ENCODE measurements at regions not wholly inside any gene's neighbourhood (a gene's known extent, or its start where the extent isn't known, plus 50 kb on each side); places are given as distances from the start of the nearest gene placed in this dataset.
"Not testable (repeated sequence)": the region's sequence is repeated elsewhere in the genome, so short reads cannot be mapped to it uniquely, and the experiment has no call there.

- no peak for DNase-seq
These were observed 197.3 kb upstream of the HES1 start for GRCh38 chr3:193938613-193939012.

GRCh38 chr3:193939527-193939926 is 196.4 kb upstream of the HES1 start:
- no peak for DNase-seq

GRCh38 chr3:193940526-193940925 is 195.4 kb upstream of the HES1 start:
- no peak for DNase-seq

- DNase-seq: no peak
These were observed 194.5 kb upstream of the HES1 start for GRCh38 chr3:193941486-193941885.

- no peak for DNase-seq
These were observed 193.4 kb upstream of the HES1 start for GRCh38 chr3:193942516-193943055.

- DNase-seq: no peak
These were observed 192.7 kb upstream of the HES1 start for GRCh38 chr3:193943200-193943599.

GRCh38 chr3:193943851-193944517 is 192.0 kb upstream of the HES1 start:
- no peak for DNase-seq

GRCh38 chr3:193944518-193944884 is 191.4 kb upstream of the HES1 start:
- no peak for DNase-seq

- DNase-seq: no peak
These were observed 190.8 kb upstream of the HES1 start for GRCh38 chr3:193945143-193945542.

GRCh38 chr3:193946945-193947344 is 189.0 kb upstream of the HES1 start:
- no peak for DNase-seq

GRCh38 chr3:193947596-193947995 is 188.4 kb upstream of the HES1 start:
- DNase-seq: no peak

GRCh38 chr3:193948459-193948858 is 187.5 kb upstream of the HES1 start:
- no peak for DNase-seq

GRCh38 chr3:193951859-193952258 is 184.1 kb upstream of the HES1 start:
- no peak for DNase-seq

GRCh38 chr3:193954752-193955151 is 181.2 kb upstream of the HES1 start:
- no peak for DNase-seq

GRCh38 chr3:193955719-193956118 is 180.2 kb upstream of the HES1 start:
- no peak for DNase-seq

GRCh38 chr3:193959861-193960260 is 176.1 kb upstream of the HES1 start:
- DNase-seq: no peak

GRCh38 chr3:193960487-193961274 is 175.3 kb upstream of the HES1 start:
- DNase-seq: no peak

- no peak for DNase-seq
These were observed 172.8 kb upstream of the HES1 start for GRCh38 chr3:193962986-193963685.

GRCh38 chr3:193963808-193964516 is 172.0 kb upstream of the HES1 start:
- DNase-seq: no peak

- no peak for DNase-seq
These were observed 171.4 kb upstream of the HES1 start for GRCh38 chr3:193964517-193964880.

GRCh38 chr3:193968380-193968974 is 167.5 kb upstream of the HES1 start:
- no peak for DNase-seq

GRCh38 chr3:193970131-193970772 is 165.7 kb upstream of the HES1 start:
- not testable (repeated sequence) for DNase-seq

Data from activated naive CD4-positive, alpha-beta T cell (primary cell).